OCI-LY3 (cell line): ENCODE measurements at regions not wholly inside any gene's neighbourhood (a gene's known extent, or its start where the extent isn't known, plus 50 kb on each side); places are given as distances from the start of the nearest gene placed in this dataset.

Experiments used
- EZH2phosphoT487 ChIP-seq: fragments of 200-600 bp; shearing (Covaris generic); IDR thresholded peaks from 2 replicates; pipeline ENCODE4 v1.6.1; 2018; ENCODE audit warnings: antibody characterized with exemption, mixed run types, low read depth
- TF ChIP-seq, protein P1 (sequence below): fragments of 200-600, 300-600 bp; sonication (generic); IDR thresholded peaks from 2 replicates; pipeline ENCODE4 v1.5.1; 2014; ENCODE audit warnings: antibody characterized with exemption, low read length, low read depth

DNA sequence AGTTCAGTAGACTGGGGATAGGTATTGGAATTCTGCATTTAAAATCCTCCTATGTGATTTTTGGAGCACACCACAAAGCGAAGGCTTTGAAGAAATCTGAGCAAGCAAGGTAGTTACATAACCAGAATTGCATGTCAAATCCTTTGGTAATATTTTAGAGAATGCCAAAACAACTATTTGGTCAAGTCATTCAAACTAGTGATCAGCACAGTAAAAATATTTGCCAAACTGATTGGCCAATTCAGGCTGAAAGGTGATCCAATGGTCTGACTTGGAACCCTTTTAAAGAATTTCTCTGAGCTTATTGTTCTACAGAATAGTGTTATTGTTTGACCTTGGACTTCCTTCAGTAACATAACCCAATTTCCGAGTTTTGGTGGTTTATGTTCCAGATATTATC, 214.2 kb upstream of the ETAA1 start:
- TF ChIP-seq, protein P1, sequence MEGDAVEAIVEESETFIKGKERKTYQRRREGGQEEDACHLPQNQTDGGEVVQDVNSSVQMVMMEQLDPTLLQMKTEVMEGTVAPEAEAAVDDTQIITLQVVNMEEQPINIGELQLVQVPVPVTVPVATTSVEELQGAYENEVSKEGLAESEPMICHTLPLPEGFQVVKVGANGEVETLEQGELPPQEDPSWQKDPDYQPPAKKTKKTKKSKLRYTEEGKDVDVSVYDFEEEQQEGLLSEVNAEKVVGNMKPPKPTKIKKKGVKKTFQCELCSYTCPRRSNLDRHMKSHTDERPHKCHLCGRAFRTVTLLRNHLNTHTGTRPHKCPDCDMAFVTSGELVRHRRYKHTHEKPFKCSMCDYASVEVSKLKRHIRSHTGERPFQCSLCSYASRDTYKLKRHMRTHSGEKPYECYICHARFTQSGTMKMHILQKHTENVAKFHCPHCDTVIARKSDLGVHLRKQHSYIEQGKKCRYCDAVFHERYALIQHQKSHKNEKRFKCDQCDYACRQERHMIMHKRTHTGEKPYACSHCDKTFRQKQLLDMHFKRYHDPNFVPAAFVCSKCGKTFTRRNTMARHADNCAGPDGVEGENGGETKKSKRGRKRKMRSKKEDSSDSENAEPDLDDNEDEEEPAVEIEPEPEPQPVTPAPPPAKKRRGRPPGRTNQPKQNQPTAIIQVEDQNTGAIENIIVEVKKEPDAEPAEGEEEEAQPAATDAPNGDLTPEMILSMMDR = no peak
- no peak for TF ChIP-seq EZH2phosphoT487
